H9 (cell line): ENCODE measurements at regions not wholly inside any gene's neighbourhood (a gene's known extent, or its start where the extent isn't known, plus 50 kb on each side); places are given as distances from the start of the nearest gene placed in this dataset.

Experiments
- DNase-seq: peaks from one replicate; pipeline ENCODE4 v3.0.0-alpha.2; 2017
- H2AFZ ChIP-seq: one replicate; pipeline ENCODE4 v1.6.1; 2013; ENCODE audit warnings: mild to moderate bottlenecking, low read length, control low read depth, moderate library complexity
- H2AK5ac ChIP-seq: 2 replicates; pipeline ENCODE4 v1.6.1; 2013; ENCODE audit warnings: low read length, control low read depth, mixed read lengths; ENCODE audit not compliant: insufficient read length
- H2BK120ac ChIP-seq: one replicate; pipeline ENCODE4 v1.6.1; 2013; ENCODE audit warnings: low read depth, mild to moderate bottlenecking, low read length, control low read depth, inconsistent platforms; ENCODE audit not compliant: poor library complexity, severe bottlenecking
- H2BK12ac ChIP-seq: 2 replicates; pipeline ENCODE4 v1.6.1; 2013; ENCODE audit warnings: low read length, control low read depth, mixed read lengths, low read depth; ENCODE audit not compliant: insufficient read length
- H2BK15ac ChIP-seq: 2 replicates; pipeline ENCODE4 v1.6.1; 2013; ENCODE audit warnings: low read depth, low read length, control low read depth
- H2BK20ac ChIP-seq: one replicate; pipeline ENCODE4 v1.6.1; 2013; ENCODE audit warnings: low read depth, mild to moderate bottlenecking, low read length, control low read depth, inconsistent platforms; ENCODE audit not compliant: poor library complexity, severe bottlenecking
- H2BK5ac ChIP-seq: 2 replicates; pipeline ENCODE4 v1.6.1; 2013; ENCODE audit warnings: low read length, control low read depth, mixed read lengths; ENCODE audit not compliant: insufficient read length
- H3K14ac ChIP-seq: 2 replicates; pipeline ENCODE4 v1.6.1; 2013; ENCODE audit warnings: low read length, control low read depth; ENCODE audit not compliant: insufficient read depth
- H3K18ac ChIP-seq: 2 replicates; pipeline ENCODE4 v1.6.1; 2013; ENCODE audit warnings: low read depth, mild to moderate bottlenecking, mixed read lengths, low read length, control low read depth; ENCODE audit not compliant: insufficient read length
- H3K23ac ChIP-seq: 2 replicates; pipeline ENCODE4 v1.6.1; 2013; ENCODE audit warnings: low read length, control low read depth, mixed read lengths, low read depth; ENCODE audit not compliant: insufficient read length
- H3K23me2 ChIP-seq: 2 replicates; pipeline ENCODE4 v1.6.1; 2013; ENCODE audit warnings: low read depth, mild to moderate bottlenecking, mixed read lengths, low read length, control low read depth; ENCODE audit not compliant: insufficient read length, poor library complexity, severe bottlenecking
- H3K27ac ChIP-seq: 2 replicates; pipeline ENCODE4 v1.5.1; 2013; ENCODE audit warnings: low read length, control low read depth, mixed read lengths, low read depth; ENCODE audit not compliant: insufficient read length
- H3K27me3 ChIP-seq: 2 replicates; pipeline ENCODE4 v1.6.1; 2013; ENCODE audit warnings: low read length, control low read depth, inconsistent platforms; ENCODE audit not compliant: insufficient read depth
- H3K4ac ChIP-seq: 2 replicates; pipeline ENCODE4 v1.6.1; 2013; ENCODE audit warnings: low read depth, mild to moderate bottlenecking, control low read depth, inconsistent platforms, low read length, moderate library complexity
- H3K4me1 ChIP-seq: 2 replicates; pipeline ENCODE4 v1.6.1; 2013; ENCODE audit warnings: low read length, control low read depth, inconsistent platforms; ENCODE audit not compliant: insufficient read depth
- H3K4me2 ChIP-seq: 2 replicates; pipeline ENCODE4 v1.6.1; 2013; ENCODE audit warnings: low read length, control low read depth, mixed read lengths; ENCODE audit not compliant: insufficient read length, insufficient read depth
- H3K56ac ChIP-seq: 2 replicates; pipeline ENCODE4 v1.6.1; 2013; ENCODE audit warnings: low read depth, mild to moderate bottlenecking, mixed read lengths, low read length, control low read depth; ENCODE audit not compliant: insufficient read length
- H3K79me1 ChIP-seq: 2 replicates; pipeline ENCODE4 v1.6.1; 2013; ENCODE audit warnings: low read depth, mild to moderate bottlenecking, moderate library complexity, low read length, control low read depth, inconsistent platforms; ENCODE audit not compliant: insufficient read depth, poor library complexity, severe bottlenecking
- H3K79me2 ChIP-seq: 2 replicates; pipeline ENCODE4 v1.6.1; 2013; ENCODE audit warnings: low read length, control low read depth, inconsistent platforms; ENCODE audit not compliant: insufficient read depth
- H3K9ac ChIP-seq: 2 replicates; pipeline ENCODE4 v1.6.1; 2013; ENCODE audit warnings: low read length, control low read depth, mixed read lengths; ENCODE audit not compliant: insufficient read length; ENCODE audit errors: extremely low read depth
- H3K9me3 ChIP-seq: one replicate; pipeline ENCODE4 v1.6.1; 2013; ENCODE audit warnings: low read depth, low read length, inconsistent platforms; ENCODE audit not compliant: control insufficient read depth
- H3T11ph ChIP-seq: one replicate; pipeline ENCODE4 v1.6.1; 2013; ENCODE audit warnings: mild to moderate bottlenecking, low read length, control low read depth, inconsistent platforms
- H4K20me1 ChIP-seq: one replicate; pipeline ENCODE4 v1.6.1; 2013; ENCODE audit not compliant: control insufficient read depth, insufficient read length, insufficient read depth
- H4K5ac ChIP-seq: 2 replicates; pipeline ENCODE4 v1.6.1; 2013; ENCODE audit warnings: low read depth, mild to moderate bottlenecking, mixed read lengths, low read length, control low read depth; ENCODE audit not compliant: insufficient read length
- H4K8ac ChIP-seq: replicated peaks from 2 replicates; pipeline ENCODE4 v1.6.1; 2013; ENCODE audit warnings: low read length, control low read depth, mixed read lengths, low read depth; ENCODE audit not compliant: insufficient read length
- H4K91ac ChIP-seq: 2 replicates; pipeline ENCODE4 v1.6.1; 2013; ENCODE audit warnings: low read depth, mild to moderate bottlenecking, moderate library complexity, mixed read lengths, low read length, control low read depth; ENCODE audit not compliant: insufficient read length
- H3K27ac Mint-ChIP-seq, 3 experiments: 2 replicates in 2 of 3; 3 replicates in 1 of 3; pipeline ENCODE4 v1.8.0; 2020 to 2021; ENCODE audit warnings: mixed read lengths in 3 of 3, mild to moderate bottlenecking in 1 of 3, moderate library complexity in 1 of 3
- H3K27me3 Mint-ChIP-seq: 2 replicates; pipeline ENCODE4 v1.8.0; 2021; ENCODE audit warnings: low read depth, mild to moderate bottlenecking, moderate library complexity, mixed read lengths
- H3K36me3 Mint-ChIP-seq, 3 experiments: 2 replicates in 2 of 3; 3 replicates in 1 of 3; pipeline ENCODE4 v1.8.0; 2020 to 2021; ENCODE audit warnings: low read depth in 3 of 3, mixed read lengths in 3 of 3; ENCODE audit not compliant: insufficient read depth in 1 of 3
- H3K4me1 Mint-ChIP-seq, 2 experiments: 2 replicates each; pipeline ENCODE4 v1.8.0; 2020; ENCODE audit warnings: mixed read lengths in 2 of 2
- H3K4me3 Mint-ChIP-seq, 2 experiments: 2 replicates in 1 of 2; 3 replicates in 1 of 2; pipeline ENCODE4 v1.8.0; 2020 to 2021; ENCODE audit warnings: mild to moderate bottlenecking in 2 of 2, mixed read lengths in 2 of 2, moderate library complexity in 1 of 2
- H3K9me3 Mint-ChIP-seq, 2 experiments: 2 replicates in 1 of 2; 3 replicates in 1 of 2; pipeline ENCODE4 v1.8.0; 2020; ENCODE audit warnings: mild to moderate bottlenecking in 2 of 2, mixed read lengths in 2 of 2, moderate library complexity in 1 of 2
- CTCF ChIP-seq: fragments of 200-600 bp; sonication (generic); conservative IDR thresholded peaks from 3 replicates; pipeline ENCODE4 v1.8.0; 2021; ENCODE audit warnings: antibody characterized with exemption, mild to moderate bottlenecking
- WGBS: extraction: QIAGEN DNeasy Blood & Tissue Kit; methylation state at CpG from one replicate; pipeline ENCODE4 v1.1.7; 2013; ENCODE audit warnings: missing lambda C conversion rate, low lambda C conversion rate, mixed read lengths; ENCODE audit not compliant: insufficient read length; ENCODE audit errors: extremely low coverage; 5-methylcytosine and 5-hydroxymethylcytosine counted together

DNA sequence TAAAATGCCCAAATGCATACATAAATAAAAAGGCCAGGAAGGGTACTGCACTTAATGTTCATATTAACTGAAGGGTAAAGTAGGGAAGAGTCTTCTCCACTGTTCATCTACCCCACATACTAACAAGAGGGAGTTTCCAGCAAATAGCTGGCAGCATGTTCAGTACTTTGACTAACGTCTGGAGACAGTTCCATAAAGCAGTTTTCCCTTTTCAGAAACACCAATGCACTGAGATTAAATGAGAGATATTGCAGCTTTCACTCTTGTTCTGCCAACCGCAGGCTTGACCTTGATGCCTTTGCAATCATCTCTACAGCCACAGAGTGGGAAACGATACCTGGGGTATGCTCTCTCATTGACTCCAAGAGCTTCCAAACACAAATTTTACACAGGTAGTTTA lies 2123.1 kb upstream of the TENM3 start:
- Histone ChIP-seq H2AFZ (no peak overlapping the region), H4K91ac (no peak overlapping the region), H3K56ac (no peak overlapping the region), H3K9me3 (no peaks in the 10 kb centered on the region), H4K8ac (no peak overlapping the region), H3K9ac (no peak overlapping the region), H3K4me1 (no peaks in the 10 kb centered on the region; the same call in 1 of the 2 replicates), H2BK12ac (no peak overlapping the region), H2BK20ac (no peak overlapping the region), H3K18ac (no peak overlapping the region), H2BK5ac (no peak overlapping the region), H2AK5ac (no peak overlapping the region), H3K27me3 (no peaks in the 10 kb centered on the region), H3T11ph (no peak overlapping the region), H2BK15ac (no peak overlapping the region), H3K14ac (no peak overlapping the region), H4K20me1 (no peaks in the 10 kb centered on the region), H3K4me2 (no peak overlapping the region), H3K79me1 (no peaks in the 10 kb centered on the region), H2BK120ac (no peak overlapping the region), H3K79me2 (no peaks in the 10 kb centered on the region), H3K4ac (no peak overlapping the region), H3K23ac (no peak overlapping the region), H3K23me2 (no peaks in the 10 kb centered on the region), H4K5ac (no peak overlapping the region), H3K27ac (no peak overlapping the region)
- Mint-ChIP-seq H3K4me3 (no peak overlapping the region), H3K4me1 (peaks cover 4 to 10% of the 10 kb centered on the region in 2 experiments), H3K27ac (no peak overlapping the region; a peak in 2 of 7 replicates), H3K9me3 (no peaks in the 10 kb centered on the region), H3K36me3 (no peaks in the 10 kb centered on the region), H3K27me3 (no peaks in the 10 kb centered on the region)
- TF ChIP-seq CTCF: no peak
- DNase-seq: no peak
- WGBS: no CpG with 5 or more reads among the region's 3 CpGs
